ENCODE measurements at regions not wholly inside any gene's neighbourhood (a gene's known extent, or its start where the extent isn't known, plus 50 kb on each side); places are given as distances from the start of the nearest gene placed in this dataset.

DNA sequence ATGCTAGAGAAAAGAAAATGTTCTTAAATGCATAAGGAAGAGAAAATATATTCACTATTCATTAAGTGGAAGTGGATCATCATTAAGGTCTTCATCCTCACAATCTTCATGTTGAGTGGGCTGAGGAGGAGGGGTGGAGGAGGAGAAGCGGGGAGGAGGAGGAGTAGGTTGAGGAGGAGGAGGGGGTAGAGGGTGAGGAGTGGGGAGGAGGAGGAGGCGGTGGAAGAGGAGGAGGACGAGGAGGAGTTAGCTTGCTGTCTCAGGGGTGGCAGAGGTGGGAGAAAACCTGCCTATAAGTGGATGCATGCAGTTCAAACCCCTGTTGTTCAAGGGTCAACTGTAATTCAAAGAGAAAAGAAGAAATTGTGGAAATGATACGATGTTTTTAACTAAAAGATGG is 71.6 kb downstream of the MYEOV start:
- no peaks in the 10 kb centered on the region for H3K27me3 ChIP-seq (ENCODE audit: insufficient read depth, insufficient read length)
- H3K9me3 ChIP-seq (ENCODE audit: insufficient read depth, low read length), result peaks cover 18% of the 10 kb centered on the region
- TF ChIP-seq SUZ12 (IDR thresholded peaks at IDR 0.05; ENCODE audit: extremely low read depth, insufficient read depth, insufficient read length) (no peak), ZNF274 (IDR thresholded peaks at IDR 0.05; ENCODE audit: low read depth, low read length) (no peak), YY1 (IDR thresholded peaks at IDR 0.05; ENCODE audit: insufficient read depth, insufficient read length) (no peak)
- no peak overlapping the region for H3K9ac ChIP-seq (ENCODE audit: insufficient read length, low read depth)
- no peak for DNase-seq (ENCODE audit: low read depth, low spot score)
- H3K36me3 ChIP-seq (ENCODE audit: insufficient read depth, insufficient read length, low read length), result no peaks in the 10 kb centered on the region
- no peaks in the 10 kb centered on the region for H3K4me1 ChIP-seq (ENCODE audit: insufficient read depth, insufficient read length)
- no peak overlapping the region for H3K4me3 ChIP-seq (ENCODE audit: insufficient read length, low read depth)

DNA sequence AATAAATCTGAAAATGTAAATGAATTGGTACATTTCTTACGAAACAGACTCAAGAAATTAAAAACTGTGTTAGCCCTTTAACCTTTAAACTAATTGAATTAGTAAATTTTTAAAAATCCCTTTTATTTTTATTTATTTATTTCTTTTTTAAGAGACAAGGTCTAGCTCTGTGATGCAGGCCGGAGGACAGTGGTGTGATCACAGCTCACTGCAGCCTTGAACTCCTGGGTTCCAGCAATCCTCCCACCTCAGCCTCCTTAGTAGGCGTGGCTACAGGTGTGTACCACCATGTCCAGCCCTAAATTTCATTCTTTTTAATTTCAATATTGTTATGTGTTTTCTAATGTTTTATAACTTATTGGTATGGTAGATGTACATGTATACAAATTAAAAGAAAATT is 72.6 kb downstream of the MYEOV start:
- H3K36me3 ChIP-seq (ENCODE audit: insufficient read depth, insufficient read length, low read length), result no peaks in the 10 kb centered on the region
- H3K27me3 ChIP-seq (ENCODE audit: insufficient read depth, insufficient read length), result no peaks in the 10 kb centered on the region
- no peak overlapping the region for H3K9ac ChIP-seq (ENCODE audit: insufficient read length, low read depth)
- no peak overlapping the region for H3K4me3 ChIP-seq (ENCODE audit: insufficient read length, low read depth)
- no peaks in the 10 kb centered on the region for H3K4me1 ChIP-seq (ENCODE audit: insufficient read depth, insufficient read length)
- DNase-seq (ENCODE audit: low read depth, low spot score), result no peak
- H3K9me3 ChIP-seq (ENCODE audit: insufficient read depth, low read length), result peaks cover 18% of the 10 kb centered on the region
- no peak for TF ChIP-seq ZNF274 (IDR thresholded peaks at IDR 0.05; ENCODE audit: low read depth, low read length)
- TF ChIP-seq YY1 (IDR thresholded peaks at IDR 0.05; ENCODE audit: insufficient read depth, insufficient read length), result no peak
- no peak for TF ChIP-seq SUZ12 (IDR thresholded peaks at IDR 0.05; ENCODE audit: extremely low read depth, insufficient read depth, insufficient read length)

DNA sequence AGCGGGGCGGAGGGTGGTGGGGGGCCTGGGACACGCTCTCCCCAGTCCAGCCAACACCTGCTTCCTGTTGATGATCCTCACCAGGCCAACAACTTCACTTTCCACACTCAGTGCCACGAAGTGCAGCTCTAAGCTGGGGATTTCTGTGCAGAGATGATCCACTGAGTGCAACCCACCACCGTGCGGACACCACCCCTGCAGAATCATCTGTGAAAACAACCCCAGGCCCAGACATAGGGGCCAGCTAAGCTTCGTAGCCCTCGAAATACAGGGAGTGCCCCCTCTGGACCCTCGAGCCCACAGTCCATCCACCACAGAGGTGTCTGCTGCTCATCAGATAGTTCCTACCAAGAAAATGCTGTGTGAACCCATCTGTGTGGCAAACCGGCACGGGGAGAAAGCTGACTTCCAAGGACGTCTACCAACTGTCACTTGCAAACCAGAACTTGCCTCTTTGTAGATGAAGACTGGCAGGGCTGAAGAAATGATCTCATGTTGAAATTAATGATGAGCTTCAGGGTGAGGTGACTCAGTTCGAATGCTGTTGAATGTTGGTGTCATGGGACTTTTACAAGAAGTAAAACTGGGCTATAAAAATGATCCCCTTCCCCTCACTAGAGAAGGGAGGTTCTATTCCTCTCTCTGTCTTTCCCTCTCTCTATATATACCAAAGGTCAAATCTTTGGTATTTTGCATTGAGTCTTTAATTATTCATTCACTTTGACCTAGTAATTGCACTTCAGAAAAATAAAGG is 73.4 kb downstream of the MYEOV start:
- no peak overlapping the region for H3K9ac ChIP-seq (ENCODE audit: insufficient read length, low read depth)
- no peaks in the 10 kb centered on the region for H3K4me1 ChIP-seq (ENCODE audit: insufficient read depth, insufficient read length)
- H3K9me3 ChIP-seq (ENCODE audit: insufficient read depth, low read length), result peaks cover 18% of the 10 kb centered on the region
- no peaks in the 10 kb centered on the region for H3K27me3 ChIP-seq (ENCODE audit: insufficient read depth, insufficient read length)
- no peak overlapping the region for H3K4me3 ChIP-seq (ENCODE audit: insufficient read length, low read depth)
- TF ChIP-seq YY1 (IDR thresholded peaks at IDR 0.05; ENCODE audit: insufficient read depth, insufficient read length) (no peak), ZNF274 (IDR thresholded peaks at IDR 0.05; ENCODE audit: low read depth, low read length) (no peak), SUZ12 (IDR thresholded peaks at IDR 0.05; ENCODE audit: extremely low read depth, insufficient read depth, insufficient read length) (no peak)
- no peak for DNase-seq (ENCODE audit: low read depth, low spot score)
- H3K36me3 ChIP-seq (ENCODE audit: insufficient read depth, insufficient read length, low read length), result no peaks in the 10 kb centered on the region

DNA sequence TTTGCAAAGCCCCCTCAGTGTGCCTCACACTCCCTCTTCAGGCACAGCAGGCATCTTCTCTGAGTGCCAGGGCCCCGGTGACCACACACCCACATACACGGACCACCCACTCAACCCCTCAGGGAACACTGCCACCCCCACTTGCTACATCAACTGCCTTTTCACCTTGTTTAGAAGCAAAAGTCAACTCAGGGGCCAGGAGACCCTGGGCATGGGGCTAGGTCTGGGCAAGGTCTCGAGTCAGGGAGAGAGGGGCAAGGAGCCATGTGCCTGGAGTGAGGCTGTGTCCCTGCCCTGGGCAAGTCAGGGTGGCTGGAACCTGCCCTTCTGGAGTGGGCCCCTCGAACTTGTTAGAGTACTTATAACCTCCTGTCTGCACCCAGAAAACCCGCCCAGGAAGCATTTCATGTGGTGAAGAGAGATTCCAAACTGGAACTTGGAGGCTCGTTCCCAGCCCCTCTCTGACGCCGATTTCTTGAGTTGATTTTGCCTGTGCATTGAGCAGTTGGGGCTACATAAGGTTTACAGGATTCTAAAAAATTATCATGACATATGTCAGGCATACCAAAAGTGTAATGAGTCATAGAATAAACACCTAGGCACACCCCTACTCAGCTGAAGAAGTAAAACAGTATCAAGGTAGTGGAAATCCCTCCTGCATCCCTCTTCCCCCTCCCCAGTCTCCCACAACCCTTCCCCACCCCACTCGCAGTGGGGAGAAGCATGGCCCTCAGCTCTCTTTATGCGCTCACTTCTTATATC is 74.3 kb downstream of the MYEOV start:
- no peak for DNase-seq (ENCODE audit: low read depth, low spot score)
- Histone ChIP-seq H3K36me3 (ENCODE audit: insufficient read depth, insufficient read length, low read length) (no peaks in the 10 kb centered on the region), H3K9me3 (ENCODE audit: insufficient read depth, low read length) (peaks cover 18% of the 10 kb centered on the region), H3K4me3 (ENCODE audit: insufficient read length, low read depth) (no peak overlapping the region), H3K4me1 (ENCODE audit: insufficient read depth, insufficient read length) (no peaks in the 10 kb centered on the region), H3K9ac (ENCODE audit: insufficient read length, low read depth) (no peak overlapping the region), H3K27me3 (ENCODE audit: insufficient read depth, insufficient read length) (no peaks in the 10 kb centered on the region)
- no peak for TF ChIP-seq YY1 (IDR thresholded peaks at IDR 0.05; ENCODE audit: insufficient read depth, insufficient read length)
- TF ChIP-seq SUZ12 (IDR thresholded peaks at IDR 0.05; ENCODE audit: extremely low read depth, insufficient read depth, insufficient read length), result no peak
- no peak for TF ChIP-seq ZNF274 (IDR thresholded peaks at IDR 0.05; ENCODE audit: low read depth, low read length)

DNA sequence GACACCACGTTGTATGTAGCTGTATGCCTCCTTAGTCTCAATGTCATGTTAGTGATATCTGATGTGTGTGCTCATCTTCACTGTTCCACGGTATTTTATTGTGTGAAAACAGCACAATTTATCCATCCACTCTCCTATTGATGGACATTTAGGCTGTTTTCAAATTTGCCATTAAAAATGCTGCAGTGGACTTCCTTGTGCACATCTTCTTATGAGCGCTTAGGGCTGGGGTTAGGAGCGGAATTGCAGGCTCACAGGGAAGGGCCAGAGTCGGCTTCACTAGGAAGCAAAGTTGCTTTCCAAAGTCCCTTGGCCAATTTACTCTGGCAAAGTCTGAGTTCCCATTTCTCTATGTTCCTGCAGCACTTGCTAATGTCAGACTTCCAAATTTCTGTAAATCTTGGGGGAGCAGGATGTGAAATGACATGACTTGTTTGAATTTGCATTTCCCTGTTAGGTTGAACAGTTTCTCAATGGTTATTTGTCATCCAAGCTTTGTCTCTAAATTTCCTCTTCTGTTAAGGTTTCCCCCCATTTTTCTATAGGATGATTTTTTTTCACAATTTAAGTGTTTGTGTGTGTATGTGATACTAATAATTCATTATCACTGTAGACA is 75.4 kb downstream of the MYEOV start:
- Histone ChIP-seq H3K9me3 (ENCODE audit: insufficient read depth, low read length) (peaks cover 18% of the 10 kb centered on the region), H3K36me3 (ENCODE audit: insufficient read depth, insufficient read length, low read length) (no peaks in the 10 kb centered on the region), H3K9ac (ENCODE audit: insufficient read length, low read depth) (no peak overlapping the region), H3K4me1 (ENCODE audit: insufficient read depth, insufficient read length) (peaks cover 3% of the 10 kb centered on the region), H3K27me3 (ENCODE audit: insufficient read depth, insufficient read length) (no peaks in the 10 kb centered on the region), H3K4me3 (ENCODE audit: insufficient read length, low read depth) (no peak overlapping the region)
- no peak for DNase-seq (ENCODE audit: low read depth, low spot score)
- TF ChIP-seq SUZ12 (IDR thresholded peaks at IDR 0.05; ENCODE audit: extremely low read depth, insufficient read depth, insufficient read length) (no peak), YY1 (IDR thresholded peaks at IDR 0.05; ENCODE audit: insufficient read depth, insufficient read length) (no peak), ZNF274 (IDR thresholded peaks at IDR 0.05; ENCODE audit: low read depth, low read length) (no peak)

DNA sequence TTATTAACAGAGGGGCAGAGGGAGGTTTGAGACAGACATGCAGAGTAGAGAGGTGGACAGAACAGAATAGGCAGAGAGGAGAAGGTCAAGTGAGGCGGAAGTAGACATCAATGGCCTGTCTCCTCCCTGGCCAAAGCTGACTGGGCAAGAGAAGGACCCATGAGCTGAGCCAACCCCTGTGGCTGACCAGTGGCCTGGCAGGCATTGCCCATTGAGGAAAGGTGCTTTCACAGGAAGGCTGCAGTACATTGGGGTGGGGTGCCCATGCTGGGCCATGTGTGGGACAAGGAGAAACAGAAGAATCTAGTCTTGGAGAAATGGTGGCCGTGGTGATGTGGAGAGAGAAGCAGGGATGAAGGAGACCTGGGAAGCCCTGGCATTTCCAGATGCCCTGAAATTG is 76.0 kb downstream of the MYEOV start:
- no peak overlapping the region for H3K4me3 ChIP-seq (ENCODE audit: insufficient read length, low read depth)
- TF ChIP-seq SUZ12 (IDR thresholded peaks at IDR 0.05; ENCODE audit: extremely low read depth, insufficient read depth, insufficient read length), result no peak
- TF ChIP-seq ZNF274 (IDR thresholded peaks at IDR 0.05; ENCODE audit: low read depth, low read length), result no peak
- TF ChIP-seq YY1 (IDR thresholded peaks at IDR 0.05; ENCODE audit: insufficient read depth, insufficient read length), result no peak

More for the DNA sequence above, 76.0 kb downstream of the MYEOV start:
- Histone ChIP-seq H3K4me1 (ENCODE audit: insufficient read depth, insufficient read length) (peaks cover 9% of the 10 kb centered on the region), H3K9me3 (ENCODE audit: insufficient read depth, low read length) (peaks cover 18% of the 10 kb centered on the region), H3K36me3 (ENCODE audit: insufficient read depth, insufficient read length, low read length) (no peaks in the 10 kb centered on the region), H3K9ac (ENCODE audit: insufficient read length, low read depth) (no peak overlapping the region), H3K27me3 (ENCODE audit: insufficient read depth, insufficient read length) (no peaks in the 10 kb centered on the region)
- no peak for DNase-seq (ENCODE audit: low read depth, low spot score)

Measured in NT2/D1 (cell line).